ENCODE measurements at regions not wholly inside any gene's neighbourhood (a gene's known extent, or its start where the extent isn't known, plus 50 kb on each side); places are given as distances from the start of the nearest gene placed in this dataset.

DNA sequence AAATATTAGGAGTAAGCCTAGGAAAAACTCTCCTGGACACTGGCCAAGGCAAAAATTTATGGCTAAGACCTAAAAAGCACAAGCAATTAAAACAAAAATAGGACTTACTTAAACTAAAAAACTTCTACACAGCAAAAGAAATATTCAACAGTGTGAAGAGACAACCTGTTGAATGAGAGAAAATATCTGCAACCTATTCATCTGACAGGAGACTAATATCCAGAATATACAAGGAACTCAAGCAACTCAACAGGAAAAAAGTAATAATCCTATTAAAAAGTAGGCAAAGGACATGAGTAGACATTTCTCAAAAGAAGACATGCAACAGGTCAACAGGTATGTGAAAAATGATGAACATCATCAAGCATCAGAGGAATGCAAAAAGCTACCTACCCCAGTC lies 431.1 kb downstream of the ZEB2 start:
- TF ChIP-seq, protein P1, sequence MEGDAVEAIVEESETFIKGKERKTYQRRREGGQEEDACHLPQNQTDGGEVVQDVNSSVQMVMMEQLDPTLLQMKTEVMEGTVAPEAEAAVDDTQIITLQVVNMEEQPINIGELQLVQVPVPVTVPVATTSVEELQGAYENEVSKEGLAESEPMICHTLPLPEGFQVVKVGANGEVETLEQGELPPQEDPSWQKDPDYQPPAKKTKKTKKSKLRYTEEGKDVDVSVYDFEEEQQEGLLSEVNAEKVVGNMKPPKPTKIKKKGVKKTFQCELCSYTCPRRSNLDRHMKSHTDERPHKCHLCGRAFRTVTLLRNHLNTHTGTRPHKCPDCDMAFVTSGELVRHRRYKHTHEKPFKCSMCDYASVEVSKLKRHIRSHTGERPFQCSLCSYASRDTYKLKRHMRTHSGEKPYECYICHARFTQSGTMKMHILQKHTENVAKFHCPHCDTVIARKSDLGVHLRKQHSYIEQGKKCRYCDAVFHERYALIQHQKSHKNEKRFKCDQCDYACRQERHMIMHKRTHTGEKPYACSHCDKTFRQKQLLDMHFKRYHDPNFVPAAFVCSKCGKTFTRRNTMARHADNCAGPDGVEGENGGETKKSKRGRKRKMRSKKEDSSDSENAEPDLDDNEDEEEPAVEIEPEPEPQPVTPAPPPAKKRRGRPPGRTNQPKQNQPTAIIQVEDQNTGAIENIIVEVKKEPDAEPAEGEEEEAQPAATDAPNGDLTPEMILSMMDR (IDR thresholded peaks at IDR 0.05): no peak
- no peak for TF ChIP-seq POLR2A (IDR thresholded peaks at IDR 0.05)
- H3K4me1 ChIP-seq: no peaks in the 10 kb centered on the region
- no peaks in the 10 kb centered on the region for H3K36me3 ChIP-seq
- no peak overlapping the region for H3K4me3 ChIP-seq
- no peak overlapping the region for H3K27ac ChIP-seq
- H3K27me3 ChIP-seq: no peaks in the 10 kb centered on the region
- intact Hi-C loops (cut with DNase I; ENCODE audit: low total_unique reads): no loop called here
- no peak for DNase-seq
- H3K9me3 ChIP-seq: no peaks in the 10 kb centered on the region

DNA sequence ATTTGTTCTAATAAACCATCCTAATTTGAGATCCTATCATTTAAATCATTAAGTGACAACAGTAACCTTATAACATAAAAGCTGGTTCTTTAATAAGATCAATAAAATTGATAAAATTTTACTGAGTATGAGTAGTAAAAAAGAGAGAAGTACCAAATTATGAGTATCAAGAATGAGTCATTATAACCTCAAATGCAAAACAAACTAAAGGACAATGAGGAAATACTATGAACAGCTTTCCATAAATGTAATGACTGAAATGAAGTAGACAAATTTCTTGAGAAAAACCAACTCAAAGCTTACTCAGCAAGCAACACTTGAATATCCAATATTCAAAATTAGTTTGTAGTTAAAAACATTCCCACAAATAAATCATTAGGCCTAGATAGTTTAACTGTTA lies 433.0 kb downstream of the ZEB2 start:
- no peak for TF ChIP-seq POLR2A (IDR thresholded peaks at IDR 0.05)
- TF ChIP-seq, protein P1 (IDR thresholded peaks at IDR 0.05): no peak
- no peak for DNase-seq
- no peak overlapping the region for H3K4me3 ChIP-seq
- no peak overlapping the region for H3K27ac ChIP-seq
- H3K27me3 ChIP-seq: no peaks in the 10 kb centered on the region
- intact Hi-C loops (cut with DNase I; ENCODE audit: low total_unique reads): no loop called here
- no peaks in the 10 kb centered on the region for H3K4me1 ChIP-seq
- H3K9me3 ChIP-seq: no peaks in the 10 kb centered on the region
- no peaks in the 10 kb centered on the region for H3K36me3 ChIP-seq

DNA sequence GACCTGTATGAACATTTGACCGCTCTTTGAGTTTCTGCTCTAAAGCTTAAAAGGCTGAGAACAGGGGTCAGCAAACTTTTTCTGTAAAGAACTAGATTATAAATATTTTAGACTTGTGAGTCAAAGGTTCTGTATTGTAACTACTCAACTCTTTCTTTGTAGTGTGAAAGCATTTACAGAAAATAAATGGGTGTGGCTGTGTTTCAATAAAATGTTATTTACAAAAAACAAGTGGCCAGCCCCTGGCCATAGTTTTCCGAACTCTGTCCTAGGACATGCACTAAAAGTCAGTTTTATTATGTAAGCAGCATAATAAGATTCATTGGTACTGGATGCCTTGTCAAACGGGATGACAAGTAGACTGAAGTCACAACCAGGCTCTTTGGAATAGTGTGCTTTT lies 434.9 kb downstream of the ZEB2 start:
- no peaks in the 10 kb centered on the region for H3K9me3 ChIP-seq
- DNase-seq: no peak
- no peak for TF ChIP-seq POLR2A (IDR thresholded peaks at IDR 0.05)
- TF ChIP-seq, protein P1 (IDR thresholded peaks at IDR 0.05): no peak
- H3K4me3 ChIP-seq: no peak overlapping the region
- H3K27ac ChIP-seq: no peak overlapping the region
- H3K36me3 ChIP-seq: no peaks in the 10 kb centered on the region
- H3K4me1 ChIP-seq: no peaks in the 10 kb centered on the region
- H3K27me3 ChIP-seq: no peaks in the 10 kb centered on the region
- intact Hi-C loops (cut with DNase I; ENCODE audit: low total_unique reads): no loop called here

DNA sequence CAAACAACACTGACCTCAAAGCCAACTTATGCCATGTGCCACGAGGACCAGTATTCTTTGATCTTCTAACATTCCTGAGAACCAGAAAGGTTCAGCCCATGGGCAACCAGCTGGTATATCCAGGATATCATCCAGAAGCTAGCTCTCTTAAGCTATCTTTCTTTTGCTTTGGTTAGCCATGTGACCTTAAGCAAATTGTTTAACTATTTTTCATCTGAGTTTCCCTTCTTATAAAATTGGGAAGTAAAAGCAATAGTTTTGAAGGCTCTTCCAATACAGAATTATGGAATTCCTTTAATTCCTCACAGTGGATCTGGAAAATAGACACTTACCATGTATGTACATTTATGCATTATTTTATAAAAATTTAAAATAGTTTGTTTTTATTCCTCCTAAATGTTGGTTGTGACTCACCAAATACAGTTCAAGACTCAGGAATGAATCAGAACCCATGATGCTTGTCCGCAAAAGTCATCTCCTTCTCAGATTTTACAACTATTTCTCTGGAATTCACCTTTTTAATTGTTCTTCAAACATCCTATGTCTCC lies 435.7 kb downstream of the ZEB2 start:
- Histone ChIP-seq H3K27me3 (no peaks in the 10 kb centered on the region), H3K36me3 (no peaks in the 10 kb centered on the region), H3K4me1 (no peaks in the 10 kb centered on the region), H3K9me3 (no peaks in the 10 kb centered on the region), H3K27ac (no peak overlapping the region), H3K4me3 (no peak overlapping the region)
- TF ChIP-seq, protein P1 (IDR thresholded peaks at IDR 0.05): no peak
- TF ChIP-seq POLR2A (IDR thresholded peaks at IDR 0.05): no peak
- no peak for DNase-seq
- intact Hi-C loops (cut with DNase I; ENCODE audit: low total_unique reads): no loop called here

DNA sequence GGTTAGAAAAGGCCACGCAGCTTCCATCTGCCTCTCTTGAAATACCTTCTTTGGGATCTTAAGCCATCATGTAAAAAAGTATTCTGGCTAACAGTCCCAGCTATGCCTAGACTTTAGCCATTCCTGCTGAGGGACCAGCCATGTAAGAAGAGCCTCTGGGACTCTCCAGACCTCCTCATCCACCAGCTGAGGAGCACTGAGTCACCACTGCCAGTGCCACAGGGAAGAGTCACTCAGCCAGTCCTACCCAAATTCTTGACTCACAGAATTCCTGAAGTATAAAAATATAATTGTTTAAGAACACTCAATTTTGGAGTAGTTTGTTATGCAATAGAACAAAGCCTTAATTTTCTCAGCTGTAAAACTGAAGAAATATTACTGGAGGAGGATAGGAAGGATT lies 436.7 kb downstream of the ZEB2 start:
- Histone ChIP-seq H3K4me1 (no peaks in the 10 kb centered on the region), H3K9me3 (no peaks in the 10 kb centered on the region), H3K36me3 (no peaks in the 10 kb centered on the region), H3K27ac (no peak overlapping the region), H3K27me3 (no peaks in the 10 kb centered on the region), H3K4me3 (no peak overlapping the region)
- no peak for DNase-seq
- TF ChIP-seq POLR2A (IDR thresholded peaks at IDR 0.05): no peak
- TF ChIP-seq, protein P1 (IDR thresholded peaks at IDR 0.05): no peak
- intact Hi-C loops (cut with DNase I; ENCODE audit: low total_unique reads): no loop called here

Data from uterus (tissue), 3 donors.